Epidermal melanocyte (primary cell): ENCODE measurements at regions not wholly inside any gene's neighbourhood (a gene's known extent, or its start where the extent isn't known, plus 50 kb on each side); places are given as distances from the start of the nearest gene placed in this dataset.

Source experiments
- DNase-seq: peaks from one replicate; pipeline ENCODE4 v3.0.0; 2011; ENCODE audit warnings: low spot score; ENCODE audit not compliant: insufficient read length

- DNase-seq, result no peak
Observed at GRCh38 chr3:170753421-170754310, 116.3 kb downstream of the RPL22L1 start.

- no peak for DNase-seq
Observed at GRCh38 chr3:170752571-170753155, 117.3 kb downstream of the RPL22L1 start.

- no peak for DNase-seq
Observed at GRCh38 chr3:170751899-170752293, 118.1 kb downstream of the RPL22L1 start.

- peak; percentile 49 for DNase-seq
Observed at GRCh38 chr3:170751083-170751898, 118.7 kb downstream of the RPL22L1 start.

- no peak for DNase-seq
Observed at GRCh38 chr3:170750478-170750830, 119.5 kb downstream of the RPL22L1 start.

GRCh38 chr3:170749765-170750477 lies 120.1 kb downstream of the RPL22L1 start:
- no peak for DNase-seq

- no peak for DNase-seq
Observed at GRCh38 chr3:170749185-170749584, 120.8 kb downstream of the RPL22L1 start.

- no peak for DNase-seq
Observed at GRCh38 chr3:170746175-170746942, 123.6 kb downstream of the RPL22L1 start.

GRCh38 chr3:170745211-170745718 lies 124.7 kb downstream of the RPL22L1 start:
- no peak for DNase-seq

GRCh38 chr3:170741756-170742529 lies 128.1 kb downstream of the RPL22L1 start:
- no peak for DNase-seq

- DNase-seq, result no peak
Observed at GRCh38 chr3:170740726-170741591, 129.0 kb downstream of the RPL22L1 start.

- DNase-seq, result no peak
Observed at GRCh38 chr3:170740285-170740684, 129.7 kb downstream of the RPL22L1 start.

GRCh38 chr3:170739410-170739809 lies 130.6 kb downstream of the RPL22L1 start:
- DNase-seq, result no peak

- no peak for DNase-seq
Observed at GRCh38 chr3:170738766-170739165, 131.2 kb downstream of the RPL22L1 start.

GRCh38 chr3:170737498-170738162 lies 132.4 kb downstream of the RPL22L1 start:
- DNase-seq, result no peak

GRCh38 chr3:170735821-170736220 lies 134.2 kb downstream of the RPL22L1 start:
- no peak for DNase-seq

- DNase-seq, result no peak
Observed at GRCh38 chr3:170734735-170735065, 135.3 kb downstream of the RPL22L1 start.

GRCh38 chr3:170734043-170734734 lies 135.8 kb downstream of the RPL22L1 start:
- no peak for DNase-seq
